ENCODE measurements at regions not wholly inside any gene's neighbourhood (a gene's known extent, or its start where the extent isn't known, plus 50 kb on each side); places are given as distances from the start of the nearest gene placed in this dataset.

DNA sequence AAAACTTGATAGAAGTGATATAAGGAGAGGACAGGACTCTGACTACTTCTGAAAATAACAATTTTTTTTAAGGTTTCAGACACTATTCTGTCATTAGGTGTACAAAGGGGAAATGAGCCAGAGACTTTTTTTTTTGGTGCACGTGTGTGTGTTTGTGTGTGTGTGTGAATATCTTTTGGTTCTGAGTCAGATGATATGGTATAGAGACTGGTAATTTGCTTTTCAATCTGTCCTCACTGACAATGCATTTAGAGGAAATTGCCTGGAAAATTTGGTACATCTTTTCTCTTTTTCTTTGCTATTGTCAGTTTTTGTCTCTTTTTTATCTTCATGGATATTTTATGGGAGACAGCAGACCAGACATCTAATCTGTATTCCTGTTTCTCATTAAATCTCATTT lies 59.3 kb downstream of the DDIT4L start:
- no peak overlapping the region for H3K27ac ChIP-seq
- H3K4me3 ChIP-seq: no peak overlapping the region
- no peak for DNase-seq (ENCODE audit: low spot score)
- TF ChIP-seq, protein P1, sequence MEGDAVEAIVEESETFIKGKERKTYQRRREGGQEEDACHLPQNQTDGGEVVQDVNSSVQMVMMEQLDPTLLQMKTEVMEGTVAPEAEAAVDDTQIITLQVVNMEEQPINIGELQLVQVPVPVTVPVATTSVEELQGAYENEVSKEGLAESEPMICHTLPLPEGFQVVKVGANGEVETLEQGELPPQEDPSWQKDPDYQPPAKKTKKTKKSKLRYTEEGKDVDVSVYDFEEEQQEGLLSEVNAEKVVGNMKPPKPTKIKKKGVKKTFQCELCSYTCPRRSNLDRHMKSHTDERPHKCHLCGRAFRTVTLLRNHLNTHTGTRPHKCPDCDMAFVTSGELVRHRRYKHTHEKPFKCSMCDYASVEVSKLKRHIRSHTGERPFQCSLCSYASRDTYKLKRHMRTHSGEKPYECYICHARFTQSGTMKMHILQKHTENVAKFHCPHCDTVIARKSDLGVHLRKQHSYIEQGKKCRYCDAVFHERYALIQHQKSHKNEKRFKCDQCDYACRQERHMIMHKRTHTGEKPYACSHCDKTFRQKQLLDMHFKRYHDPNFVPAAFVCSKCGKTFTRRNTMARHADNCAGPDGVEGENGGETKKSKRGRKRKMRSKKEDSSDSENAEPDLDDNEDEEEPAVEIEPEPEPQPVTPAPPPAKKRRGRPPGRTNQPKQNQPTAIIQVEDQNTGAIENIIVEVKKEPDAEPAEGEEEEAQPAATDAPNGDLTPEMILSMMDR (IDR thresholded peaks at IDR 0.05): no peak

DNA sequence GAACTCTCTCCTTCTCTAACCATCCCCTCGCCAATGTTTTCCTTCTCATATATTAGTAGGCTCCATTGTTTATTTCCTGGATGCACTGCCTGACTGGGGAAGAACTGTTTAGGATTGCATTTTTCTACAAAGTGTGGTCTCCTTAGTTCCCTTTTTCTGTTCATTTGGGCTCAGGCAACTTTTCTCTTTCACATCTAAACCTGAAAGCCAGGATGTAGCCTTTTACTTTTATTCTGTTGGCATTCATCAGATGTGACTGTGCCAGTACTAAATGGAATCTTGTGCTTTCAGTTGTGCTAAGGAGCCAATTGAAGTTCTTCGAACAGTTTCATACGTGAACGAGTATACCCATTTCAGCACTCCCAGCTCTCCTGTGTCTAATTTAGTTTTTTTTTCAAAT lies 59.8 kb downstream of the DDIT4L start:
- H3K4me3 ChIP-seq: no peak overlapping the region
- no peak for DNase-seq (ENCODE audit: low spot score)
- H3K27ac ChIP-seq: no peak overlapping the region
- TF ChIP-seq, protein P1 (IDR thresholded peaks at IDR 0.05): no peak

DNA sequence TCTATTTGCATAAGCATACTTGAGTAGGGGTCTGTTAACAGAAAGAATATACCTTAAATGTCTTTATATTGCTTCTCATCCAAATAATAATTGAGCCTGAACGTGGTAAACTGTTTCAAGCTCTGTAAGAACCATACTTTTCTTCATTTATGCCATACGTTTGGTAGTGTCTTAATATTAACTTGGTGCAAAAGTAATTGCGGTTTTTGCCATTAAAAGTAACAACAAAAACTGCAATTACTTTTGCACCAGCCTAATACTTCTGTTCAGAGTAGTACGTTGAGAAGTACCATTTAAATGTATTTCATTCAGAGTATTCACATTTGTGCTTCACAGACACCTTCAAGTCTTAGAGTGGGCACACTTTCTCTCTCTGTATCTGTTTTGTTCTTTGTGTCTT lies 60.5 kb downstream of the DDIT4L start:
- TF ChIP-seq, protein P1 (IDR thresholded peaks at IDR 0.05): no peak
- no peak overlapping the region for H3K27ac ChIP-seq
- DNase-seq (ENCODE audit: low spot score): no peak
- H3K4me3 ChIP-seq: no peak overlapping the region

DNA sequence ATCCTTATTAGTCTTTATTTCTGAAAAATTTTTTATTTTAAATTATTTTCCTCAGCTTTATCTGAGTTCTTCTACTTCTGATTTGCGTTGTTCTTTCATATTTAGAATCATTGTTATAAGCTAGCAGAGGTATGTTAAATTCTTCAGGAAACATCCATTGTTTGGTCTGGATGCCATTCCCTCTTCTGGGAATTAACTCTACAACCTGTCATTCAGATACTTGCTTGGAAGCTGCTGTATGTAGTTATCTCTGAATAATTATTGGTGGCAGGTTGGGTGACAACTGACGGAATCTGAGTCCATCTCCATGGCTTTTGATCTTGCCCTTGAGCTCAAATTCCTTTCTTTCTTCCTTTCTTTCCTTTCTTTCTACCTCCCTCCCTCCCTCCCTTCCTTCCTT lies 61.9 kb downstream of the DDIT4L start:
- no peak overlapping the region for H3K27ac ChIP-seq
- no peak overlapping the region for H3K4me3 ChIP-seq
- no peak for DNase-seq (ENCODE audit: low spot score)
- TF ChIP-seq, protein P1 (IDR thresholded peaks at IDR 0.05): no peak

DNA sequence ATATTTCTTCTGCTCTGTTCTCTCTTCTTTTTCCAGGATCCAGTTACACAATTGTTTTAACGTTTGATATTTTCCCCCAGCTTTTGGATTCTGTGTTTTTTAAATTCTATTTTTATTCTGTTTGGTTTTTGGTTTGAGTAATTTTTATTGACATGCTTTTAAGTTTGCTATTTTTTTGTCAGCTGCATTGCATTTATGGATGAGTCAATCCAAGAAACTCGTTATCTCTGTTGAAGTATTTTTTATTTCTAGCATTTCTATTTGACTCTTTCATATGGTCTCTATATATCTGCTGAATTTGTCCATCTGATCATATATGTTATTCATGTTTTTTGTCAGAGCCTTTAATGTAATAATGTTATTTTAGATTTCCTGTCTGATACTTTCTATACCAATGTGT lies 65.6 kb downstream of the DDIT4L start:
- DNase-seq (ENCODE audit: low spot score): no peak
- Histone ChIP-seq H3K4me3 (no peak overlapping the region), H3K27ac (no peak overlapping the region)
- TF ChIP-seq, protein P1 (IDR thresholded peaks at IDR 0.05): no peak

DNA sequence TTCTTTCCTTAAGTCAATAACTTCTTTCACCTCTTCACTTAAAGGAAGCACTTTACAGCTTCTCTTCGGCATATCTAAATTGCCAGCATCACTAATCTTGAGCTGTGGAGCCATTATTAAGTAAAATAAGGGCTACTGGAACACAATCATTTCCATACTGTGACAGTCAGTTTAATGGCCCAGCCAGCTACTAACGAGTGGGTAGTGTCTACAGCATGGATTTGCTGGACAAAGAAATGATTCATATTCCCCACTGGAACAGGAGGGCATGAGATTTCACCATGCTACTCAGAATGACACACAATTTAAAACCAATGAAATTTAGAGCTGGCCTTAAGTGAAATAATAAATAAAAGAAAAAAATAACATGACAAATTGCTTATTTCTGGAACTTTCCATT lies 72.1 kb downstream of the DDIT4L start:
- TF ChIP-seq, protein P1 (IDR thresholded peaks at IDR 0.05): no peak
- no peak overlapping the region for H3K4me3 ChIP-seq
- H3K27ac ChIP-seq: no peak overlapping the region
- DNase-seq (ENCODE audit: low spot score): no peak

DNA sequence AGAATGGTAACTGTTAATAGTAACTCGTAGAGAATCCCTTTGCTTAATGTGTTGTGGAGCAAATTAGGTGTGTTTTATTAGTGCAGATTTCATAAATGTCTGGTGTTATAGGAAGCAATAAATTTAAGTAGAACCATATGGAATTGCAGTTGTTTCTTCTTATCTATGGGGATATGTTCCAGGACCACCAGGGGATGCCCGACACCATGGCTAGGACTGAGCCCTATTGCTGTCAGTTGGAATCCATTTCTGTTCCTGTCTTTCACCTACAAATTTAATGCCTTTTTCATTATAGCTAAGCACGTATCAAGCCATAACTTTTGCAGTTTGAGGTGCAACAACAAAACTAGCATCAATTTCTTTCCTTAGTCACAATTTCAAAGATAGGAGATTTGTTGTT lies 72.5 kb downstream of the DDIT4L start:
- TF ChIP-seq, protein P1 (IDR thresholded peaks at IDR 0.05): no peak
- Histone ChIP-seq H3K27ac (no peak overlapping the region), H3K4me3 (no peak overlapping the region)
- no peak for DNase-seq (ENCODE audit: low spot score)
